Activated T-cell treated with anti-CD3 and anti-CD28 coated beads, Interleukin-2, amount 50 U/mL, for 24 hours (primary cell): ENCODE measurements at regions not wholly inside any gene's neighbourhood (a gene's known extent, or its start where the extent isn't known, plus 50 kb on each side); places are given as distances from the start of the nearest gene placed in this dataset.
"Not testable (repeated sequence)": the region's sequence is repeated elsewhere in the genome, so short reads cannot be mapped to it uniquely, and the experiment has no call there.

ENCODE experiments used
- DNase-seq: peaks from one replicate; pipeline ENCODE4 v3.0.0-alpha.2; 2020
- H3K27ac Mint-ChIP-seq: 2 replicates; pipeline ENCODE4 v1.8.0; 2020; ENCODE audit warnings: mild to moderate bottlenecking, mixed read lengths
- H3K27me3 Mint-ChIP-seq: 2 replicates; pipeline ENCODE4 v1.8.0; 2020; ENCODE audit warnings: mixed read lengths
- H3K36me3 Mint-ChIP-seq: 2 replicates; pipeline ENCODE4 v1.8.0; 2020; ENCODE audit warnings: low read depth, mixed read lengths
- H3K4me1 Mint-ChIP-seq: 2 replicates; pipeline ENCODE4 v1.8.0; 2020; ENCODE audit warnings: low read depth, mixed read lengths
- H3K4me3 Mint-ChIP-seq: 2 replicates; pipeline ENCODE4 v1.8.0; 2020; ENCODE audit warnings: mild to moderate bottlenecking, moderate library complexity, mixed read lengths
- H3K9me3 Mint-ChIP-seq: 2 replicates; pipeline ENCODE4 v1.8.0; 2020; ENCODE audit warnings: mixed read lengths

- no peaks in the 10 kb centered on the region for H3K27me3 Mint-ChIP-seq
- H3K36me3 Mint-ChIP-seq: no peaks in the 10 kb centered on the region
- H3K4me3 Mint-ChIP-seq: no peak overlapping the region
- H3K9me3 Mint-ChIP-seq: peaks cover 4% of the 10 kb centered on the region
- no peak overlapping the region for H3K27ac Mint-ChIP-seq
- DNase-seq: no peak
- H3K4me1 Mint-ChIP-seq: no peaks in the 10 kb centered on the region
These were observed 604.1 kb downstream of the GRXCR1 start for GRCh38 chr4:43496602-43497001.

GRCh38 chr4:43505823-43506222, 613.3 kb downstream of the GRXCR1 start:
- not testable (repeated sequence) for H3K4me3 Mint-ChIP-seq, H3K27me3 Mint-ChIP-seq, H3K27ac Mint-ChIP-seq, DNase-seq, H3K4me1 Mint-ChIP-seq, H3K36me3 Mint-ChIP-seq
- peaks cover 25% of the 10 kb centered on the region for H3K9me3 Mint-ChIP-seq

GRCh38 chr4:43512253-43512652, 619.7 kb downstream of the GRXCR1 start:
- H3K4me3 Mint-ChIP-seq: no peak overlapping the region
- no peaks in the 10 kb centered on the region for H3K4me1 Mint-ChIP-seq
- no peak overlapping the region for H3K27ac Mint-ChIP-seq
- H3K36me3 Mint-ChIP-seq: no peaks in the 10 kb centered on the region
- DNase-seq: no peak
- H3K27me3 Mint-ChIP-seq: no peaks in the 10 kb centered on the region
- peaks cover 33% of the 10 kb centered on the region for H3K9me3 Mint-ChIP-seq

GRCh38 chr4:43525646-43526045, 633.1 kb downstream of the GRXCR1 start:
- no peak overlapping the region for H3K27ac Mint-ChIP-seq
- H3K4me3 Mint-ChIP-seq: no peak overlapping the region
- H3K9me3 Mint-ChIP-seq: peaks cover 5% of the 10 kb centered on the region
- no peaks in the 10 kb centered on the region for H3K4me1 Mint-ChIP-seq
- no peak for DNase-seq
- H3K36me3 Mint-ChIP-seq: no peaks in the 10 kb centered on the region
- H3K27me3 Mint-ChIP-seq: no peaks in the 10 kb centered on the region

GRCh38 chr4:43547561-43547960, 655.0 kb downstream of the GRXCR1 start:
- H3K4me3 Mint-ChIP-seq: no peak overlapping the region
- no peaks in the 10 kb centered on the region for H3K36me3 Mint-ChIP-seq
- H3K9me3 Mint-ChIP-seq: peaks cover 14% of the 10 kb centered on the region
- H3K27ac Mint-ChIP-seq: no peak overlapping the region
- DNase-seq: no peak
- no peaks in the 10 kb centered on the region for H3K27me3 Mint-ChIP-seq
- H3K4me1 Mint-ChIP-seq: no peaks in the 10 kb centered on the region

- no peak overlapping the region for H3K4me3 Mint-ChIP-seq
- H3K27me3 Mint-ChIP-seq: no peaks in the 10 kb centered on the region
- no peaks in the 10 kb centered on the region for H3K36me3 Mint-ChIP-seq
- no peaks in the 10 kb centered on the region for H3K4me1 Mint-ChIP-seq
- peaks cover 13% of the 10 kb centered on the region for H3K9me3 Mint-ChIP-seq
- H3K27ac Mint-ChIP-seq: no peak overlapping the region
- no peak for DNase-seq
These were observed 658.6 kb downstream of the GRXCR1 start for GRCh38 chr4:43550981-43551627.

DNA sequence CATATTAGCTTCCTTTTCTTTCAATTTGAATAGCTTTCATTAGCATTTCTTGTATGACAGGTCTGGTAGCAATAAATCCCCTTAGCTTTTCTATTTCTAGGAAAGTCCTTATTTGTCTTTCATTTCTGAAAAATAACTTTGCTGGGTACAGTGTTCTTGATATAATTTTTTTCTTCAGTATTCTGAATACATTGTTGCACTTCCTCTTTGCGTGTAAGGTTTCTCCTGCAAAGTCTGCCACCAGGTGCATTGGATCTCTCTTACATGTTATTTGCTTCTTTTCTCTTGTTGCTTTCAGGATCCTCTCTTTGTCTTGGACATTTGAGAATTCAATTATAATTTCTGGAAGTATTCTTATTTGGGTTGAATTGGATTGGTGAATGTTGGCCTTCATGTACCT, 663.7 kb downstream of the GRXCR1 start:
- Mint-ChIP-seq H3K9me3 (peaks cover 15% of the 10 kb centered on the region), H3K4me3 (no peak overlapping the region), H3K27ac (no peak overlapping the region), H3K4me1 (no peaks in the 10 kb centered on the region), H3K36me3 (no peaks in the 10 kb centered on the region), H3K27me3 (no peaks in the 10 kb centered on the region)
- no peak for DNase-seq

DNA sequence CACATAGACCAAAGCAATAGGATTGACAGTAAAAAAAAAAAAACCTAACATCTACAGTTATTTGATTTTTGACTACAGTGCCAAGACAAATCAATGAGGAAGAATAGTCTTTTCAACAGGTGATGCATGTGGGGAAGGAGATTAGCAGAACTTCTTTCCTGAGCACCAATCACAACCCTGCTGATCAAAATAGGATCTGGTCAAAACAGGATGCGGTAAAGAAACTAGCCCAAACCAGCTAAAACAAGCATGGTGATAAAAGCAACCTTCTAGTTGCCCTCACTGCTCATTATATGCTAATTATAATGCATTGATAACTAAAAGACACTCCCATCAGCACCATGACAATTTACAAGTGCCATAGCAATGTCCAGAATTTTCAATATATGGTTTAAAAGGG, 667.5 kb downstream of the GRXCR1 start:
- peaks cover 12% of the 10 kb centered on the region for H3K9me3 Mint-ChIP-seq
- no peak overlapping the region for H3K27ac Mint-ChIP-seq
- no peak overlapping the region for H3K4me3 Mint-ChIP-seq
- DNase-seq: no peak
- no peaks in the 10 kb centered on the region for H3K27me3 Mint-ChIP-seq
- H3K36me3 Mint-ChIP-seq: no peaks in the 10 kb centered on the region
- H3K4me1 Mint-ChIP-seq: no peaks in the 10 kb centered on the region

DNA sequence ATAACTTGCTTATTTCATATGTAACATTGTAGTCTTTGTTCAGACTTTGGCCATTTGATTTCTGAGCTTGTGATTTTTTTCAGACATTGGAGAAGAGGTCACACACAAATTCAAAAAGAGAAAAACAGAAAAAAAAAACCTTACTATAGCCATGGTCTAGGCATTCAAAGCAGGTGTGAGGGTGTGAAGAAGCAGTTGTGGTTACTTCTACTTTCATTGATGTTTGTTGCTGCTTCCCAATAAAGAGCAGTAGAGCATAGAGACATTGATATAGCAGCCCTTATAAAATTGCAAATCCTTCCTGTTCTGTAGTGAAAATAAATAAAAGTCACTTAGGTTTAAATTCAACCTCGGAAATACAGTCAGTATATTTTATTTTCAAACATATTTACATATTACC, 671.6 kb downstream of the GRXCR1 start:
- H3K27me3 Mint-ChIP-seq: no peaks in the 10 kb centered on the region
- H3K4me1 Mint-ChIP-seq: no peaks in the 10 kb centered on the region
- peaks cover 9% of the 10 kb centered on the region for H3K9me3 Mint-ChIP-seq
- no peaks in the 10 kb centered on the region for H3K36me3 Mint-ChIP-seq
- H3K4me3 Mint-ChIP-seq: no peak overlapping the region
- no peak for DNase-seq
- H3K27ac Mint-ChIP-seq: no peak overlapping the region

DNA sequence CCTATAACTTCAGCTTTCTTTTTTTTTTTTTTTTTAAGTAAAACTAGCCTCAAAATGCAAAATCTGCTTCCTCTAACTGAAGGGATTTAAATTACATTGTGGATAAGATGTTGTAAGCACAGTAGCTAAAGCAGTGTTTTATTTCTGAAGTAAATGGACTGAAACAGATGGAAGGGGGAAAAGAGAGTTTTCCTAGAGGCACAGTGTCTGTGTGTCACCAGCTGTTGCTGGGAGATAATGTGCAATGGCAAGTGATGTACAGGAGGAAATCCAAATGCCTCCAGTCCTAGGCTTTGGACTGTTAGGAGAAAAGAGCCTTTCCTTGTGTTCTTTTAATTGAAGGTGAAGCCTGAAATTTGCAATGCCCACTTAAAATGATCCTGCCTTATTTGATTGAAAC, 672.1 kb downstream of the GRXCR1 start:
- Mint-ChIP-seq H3K4me3 (no peak overlapping the region), H3K27ac (no peak overlapping the region), H3K9me3 (peaks cover 9% of the 10 kb centered on the region), H3K4me1 (no peaks in the 10 kb centered on the region), H3K27me3 (no peaks in the 10 kb centered on the region), H3K36me3 (no peaks in the 10 kb centered on the region)
- DNase-seq: no peak

DNA sequence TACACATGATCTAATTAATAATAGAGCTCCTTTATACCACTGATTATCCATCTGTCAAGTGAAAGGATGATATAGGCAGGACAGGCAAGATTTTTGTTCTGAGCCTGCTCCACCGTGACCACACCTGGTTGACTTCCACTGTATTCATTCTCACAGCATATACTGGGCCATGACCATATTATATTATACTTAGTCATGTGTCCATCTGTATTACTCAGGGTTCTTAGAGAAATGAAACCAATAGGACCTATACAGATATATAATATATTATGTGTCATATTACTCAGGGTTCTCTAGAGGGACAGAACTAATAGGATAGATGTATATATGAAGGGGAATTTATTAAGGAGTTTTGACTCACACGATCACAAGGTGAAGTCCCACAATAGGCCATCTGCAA, 675.1 kb downstream of the GRXCR1 start:
- H3K27ac Mint-ChIP-seq: no peak overlapping the region
- no peak overlapping the region for H3K4me3 Mint-ChIP-seq
- H3K4me1 Mint-ChIP-seq: no peaks in the 10 kb centered on the region
- DNase-seq: no peak
- peaks cover 5% of the 10 kb centered on the region for H3K9me3 Mint-ChIP-seq
- H3K36me3 Mint-ChIP-seq: no peaks in the 10 kb centered on the region
- H3K27me3 Mint-ChIP-seq: no peaks in the 10 kb centered on the region

DNA sequence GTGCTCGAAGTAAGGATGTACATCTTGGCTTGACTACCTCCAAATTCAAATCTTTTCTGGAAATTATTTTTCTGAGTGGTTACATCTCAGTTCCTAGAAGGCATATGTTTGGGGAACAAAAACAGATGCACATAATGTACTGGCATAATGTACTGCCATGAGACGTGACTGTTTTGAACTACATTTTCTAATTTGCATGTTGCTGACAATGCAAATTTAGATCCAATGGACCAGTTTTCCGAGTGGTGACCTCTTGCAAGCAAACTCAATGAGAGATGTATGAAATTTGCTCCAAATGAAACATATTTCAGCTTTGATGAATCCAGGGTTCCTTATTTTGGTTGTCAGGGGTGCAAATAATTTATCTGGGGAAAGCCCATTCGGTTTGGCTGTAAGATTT, 694.3 kb downstream of the GRXCR1 start:
- Mint-ChIP-seq H3K27ac (no peak overlapping the region), H3K36me3 (no peaks in the 10 kb centered on the region), H3K4me1 (no peaks in the 10 kb centered on the region), H3K9me3 (peaks cover 14% of the 10 kb centered on the region), H3K27me3 (no peaks in the 10 kb centered on the region), H3K4me3 (no peak overlapping the region)
- DNase-seq: no peak

DNA sequence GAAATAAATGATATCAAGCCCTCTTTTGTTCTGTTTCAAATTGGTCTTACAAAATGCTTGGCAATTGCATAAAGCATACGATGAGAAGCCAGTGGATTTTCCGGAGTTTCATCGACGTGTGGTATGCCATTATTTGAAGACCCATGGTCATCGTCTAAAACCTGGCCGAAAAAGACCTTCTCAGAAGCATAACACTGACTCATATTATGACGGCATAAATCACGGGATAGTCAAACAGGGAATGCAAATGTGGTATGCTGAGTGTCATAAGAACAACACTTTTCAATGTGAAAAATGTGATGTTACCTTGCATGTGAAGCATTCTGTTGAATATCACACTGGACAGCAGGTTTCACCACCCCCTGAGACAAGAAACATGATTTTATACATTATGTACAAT, 695.2 kb downstream of the GRXCR1 start:
- no peak overlapping the region for H3K27ac Mint-ChIP-seq
- no peaks in the 10 kb centered on the region for H3K4me1 Mint-ChIP-seq
- no peak overlapping the region for H3K4me3 Mint-ChIP-seq
- H3K27me3 Mint-ChIP-seq: no peaks in the 10 kb centered on the region
- peaks cover 14% of the 10 kb centered on the region for H3K9me3 Mint-ChIP-seq
- H3K36me3 Mint-ChIP-seq: no peaks in the 10 kb centered on the region
- DNase-seq: no peak

DNA sequence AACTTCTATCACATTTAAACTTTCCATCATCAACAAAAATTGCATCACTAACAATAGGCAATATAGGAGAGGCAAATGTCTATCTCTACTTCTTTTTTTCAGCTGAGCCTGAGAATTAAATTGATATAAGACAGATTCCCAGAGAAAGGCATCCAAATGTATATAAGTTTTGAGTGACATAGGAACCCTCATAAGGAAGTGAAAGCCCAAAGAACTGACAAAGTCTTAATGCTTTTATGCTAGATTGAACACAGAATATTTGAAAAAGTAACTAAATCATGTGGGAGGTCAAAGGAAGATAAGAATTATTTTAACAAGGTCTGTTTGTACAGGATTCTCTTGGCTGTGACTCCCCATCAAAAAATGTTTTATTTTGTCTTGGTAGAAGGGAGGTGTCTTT, 714.9 kb downstream of the GRXCR1 start:
- Mint-ChIP-seq H3K4me3 (no peak overlapping the region), H3K27me3 (no peaks in the 10 kb centered on the region), H3K4me1 (no peaks in the 10 kb centered on the region), H3K9me3 (peaks cover 3% of the 10 kb centered on the region), H3K36me3 (no peaks in the 10 kb centered on the region), H3K27ac (no peak overlapping the region)
- no peak for DNase-seq

- Mint-ChIP-seq H3K4me3 (no peak overlapping the region), H3K4me1 (no peaks in the 10 kb centered on the region), H3K9me3 (peaks cover 3% of the 10 kb centered on the region), H3K27ac (no peak overlapping the region), H3K27me3 (no peaks in the 10 kb centered on the region), H3K36me3 (no peaks in the 10 kb centered on the region)
- no peak for DNase-seq
These were observed 715.4 kb downstream of the GRXCR1 start for GRCh38 chr4:43607827-43608461.

DNA sequence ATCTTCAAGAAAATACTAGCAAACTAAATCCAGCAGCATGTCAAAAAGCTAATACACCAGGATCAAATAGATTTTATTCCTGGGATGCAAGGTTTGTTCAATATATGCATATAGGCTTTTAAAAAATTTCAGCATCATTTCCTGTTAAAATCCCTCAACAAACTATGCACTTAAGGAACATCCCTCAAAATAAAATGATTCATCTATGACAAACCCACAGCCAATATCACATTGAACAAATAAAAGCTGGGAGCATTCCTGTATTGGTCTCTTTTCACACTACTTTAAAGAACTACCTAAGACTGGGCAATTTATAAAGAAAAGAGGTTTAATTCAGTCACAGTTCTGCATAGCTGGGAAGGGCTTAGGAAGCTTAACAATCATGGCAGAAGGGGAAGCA, 726.7 kb downstream of the GRXCR1 start:
- Mint-ChIP-seq H3K27me3 (no peaks in the 10 kb centered on the region), H3K4me1 (no peaks in the 10 kb centered on the region), H3K36me3 (no peaks in the 10 kb centered on the region), H3K9me3 (peaks cover 37% of the 10 kb centered on the region), H3K27ac (no peak overlapping the region), H3K4me3 (no peak overlapping the region)
- no peak for DNase-seq
